ENCODE measurements at regions not wholly inside any gene's neighbourhood (a gene's known extent, or its start where the extent isn't known, plus 50 kb on each side); places are given as distances from the start of the nearest gene placed in this dataset.

- TF ChIP-seq POLR2A (IDR thresholded peaks at IDR 0.05; ENCODE audit: low read depth, low read length) (no peak), POLR2AphosphoS5 (IDR thresholded peaks at IDR 0.05; ENCODE audit: low read depth, low read length) (no peak)
Measured at GRCh38 chr5:158600679-158601078, 499.0 kb downstream of the EBF1 start.

Measured in GM12892 (cell line).